Smooth muscle cell of the brain vasculature (primary cell): ENCODE measurements at regions not wholly inside any gene's neighbourhood (a gene's known extent, or its start where the extent isn't known, plus 50 kb on each side); places are given as distances from the start of the nearest gene placed in this dataset.
"Not testable (repeated sequence)": the region's sequence is repeated elsewhere in the genome, so short reads cannot be mapped to it uniquely, and the experiment has no call there.

Source experiments
- DNase-seq: peaks from one replicate; pipeline ENCODE4 v3.0.0-alpha.2; 2012; ENCODE audit warnings: low read depth, low spot score

- DNase-seq = no peak
Observed at GRCh38 chr6:86476311-86476710, 461.0 kb upstream of the HTR1E start.

- no peak for DNase-seq
Observed at GRCh38 chr6:86474081-86474480, 463.2 kb upstream of the HTR1E start.

- no peak for DNase-seq
Observed at GRCh38 chr6:86471791-86472190, 465.5 kb upstream of the HTR1E start.

- no peak for DNase-seq
Observed at GRCh38 chr6:86459978-86460377, 477.4 kb upstream of the HTR1E start.

GRCh38 chr6:86456821-86457220, 480.5 kb upstream of the HTR1E start:
- DNase-seq = no peak

- no peak for DNase-seq
Observed at GRCh38 chr6:86453232-86453631, 484.1 kb upstream of the HTR1E start.

- no peak for DNase-seq
Observed at GRCh38 chr6:86448398-86448797, 488.9 kb upstream of the HTR1E start.

- no peak for DNase-seq
Observed at GRCh38 chr6:86440608-86441007, 496.7 kb upstream of the HTR1E start.

GRCh38 chr6:86423571-86423970, 513.8 kb upstream of the HTR1E start:
- DNase-seq = no peak

GRCh38 chr6:86412057-86412456, 525.3 kb upstream of the HTR1E start:
- DNase-seq = no peak

- no peak for DNase-seq
Observed at GRCh38 chr6:86407128-86407527, 530.2 kb upstream of the HTR1E start.

- DNase-seq = not testable (repeated sequence)
Observed at GRCh38 chr6:86392850-86393249, 544.5 kb upstream of the HTR1E start.

- DNase-seq = no peak
Observed at GRCh38 chr6:86380571-86381125, 556.7 kb upstream of the HTR1E start.

GRCh38 chr6:86357877-86358276, 579.5 kb upstream of the HTR1E start:
- DNase-seq = no peak

GRCh38 chr6:86355271-86355670, 582.1 kb upstream of the HTR1E start:
- DNase-seq = no peak

GRCh38 chr6:86331919-86332318, 605.4 kb upstream of the HTR1E start:
- DNase-seq = no peak

- DNase-seq = no peak
Observed at GRCh38 chr6:86331265-86331840, 606.0 kb upstream of the HTR1E start.

- no peak for DNase-seq
Observed at GRCh38 chr6:86306210-86306609, 631.1 kb upstream of the HTR1E start.

GRCh38 chr6:86285876-86286275, 643.2 kb upstream of the SYNCRIP start:
- DNase-seq = no peak

- not testable (repeated sequence) for DNase-seq
Observed at GRCh38 chr6:86284809-86285480, 642.3 kb upstream of the SYNCRIP start.

GRCh38 chr6:86283596-86283995, 640.9 kb upstream of the SYNCRIP start:
- not testable (repeated sequence) for DNase-seq

GRCh38 chr6:86276056-86276455, 633.4 kb upstream of the SYNCRIP start:
- DNase-seq = no peak

GRCh38 chr6:86273936-86274335, 631.2 kb upstream of the SYNCRIP start:
- DNase-seq = no peak
